Naive thymus-derived CD4-positive, alpha-beta T cell (primary cell): ENCODE measurements at regions not wholly inside any gene's neighbourhood (a gene's known extent, or its start where the extent isn't known, plus 50 kb on each side); places are given as distances from the start of the nearest gene placed in this dataset.

ENCODE experiments used
- ATAC-seq: fragments of 150-1000 bp; cut with Tn5 transposase; 2 replicates; pipeline ENCODE4 v1.10.0; 2021; ENCODE audit warnings: mild to moderate bottlenecking, moderate library complexity
- CTCF ChIA-PET: fragments of 350-600 bp; sonication (Branson Sonifier 250); formaldehyde crosslinking; loops from one replicate; lab custom pipeline; 2021; ENCODE audit warnings: antibody characterized with exemption; lab: Charles Lee
- POLR2A ChIA-PET: fragments of 350-600 bp; sonication (Branson Sonifier 250); formaldehyde crosslinking; loops from one replicate; lab custom pipeline; 2021; ENCODE audit warnings: antibody characterized with exemption, inconsistent platforms; lab: Charles Lee
- DNase-seq, 9 donors: peaks; one replicate each; pipeline versions ENCODE4 v3.0.0 to v3.0.0-alpha.2; 2020 to 2022; ENCODE audit warnings: mixed read lengths in 1 of 9
- H3K27ac ChIP-seq: one replicate; pipeline ENCODE4 v1.7.0; 2013; ENCODE audit warnings: mild to moderate bottlenecking, low read depth, low read length, moderate library complexity
- H3K27me3 ChIP-seq, 2 donors: one replicate each; pipeline ENCODE4 v1.7.0; 2013; ENCODE audit warnings: low read length in 2 of 2, mild to moderate bottlenecking in 2 of 2, moderate library complexity in 2 of 2; ENCODE audit not compliant: control insufficient read depth in 2 of 2, insufficient read depth in 2 of 2
- H3K36me3 ChIP-seq, 3 experiments: 1 replicate in 2 of 3; 2 replicates in 1 of 3; pipeline ENCODE4 v1.7.0; 2013; ENCODE audit warnings: low read length in 3 of 3, mild to moderate bottlenecking in 3 of 3, moderate library complexity in 1 of 3; ENCODE audit not compliant: insufficient read depth in 3 of 3, control insufficient read depth in 2 of 3
- H3K4me1 ChIP-seq, 2 donors: one replicate each; pipeline ENCODE4 v1.7.0; 2013; ENCODE audit warnings: low read length in 2 of 2, mild to moderate bottlenecking in 2 of 2, moderate library complexity in 1 of 2; ENCODE audit not compliant: control insufficient read depth in 2 of 2, insufficient read depth in 2 of 2
- H3K4me3 ChIP-seq: 2 replicates; pipeline ENCODE4 v1.7.0; 2013; ENCODE audit warnings: mild to moderate bottlenecking, low read length
- H3K9me3 ChIP-seq, 3 experiments: 1 replicate in 2 of 3; 2 replicates in 1 of 3; pipeline ENCODE4 v1.7.0; 2013; ENCODE audit warnings: low read length in 3 of 3; ENCODE audit not compliant: control insufficient read depth in 2 of 3
- H3K27ac Mint-ChIP-seq, 9 donors: one replicate each; pipeline ENCODE4 v1.8.0; 2020 to 2022; ENCODE audit warnings: mixed read lengths in 9 of 9, mild to moderate bottlenecking in 8 of 9, moderate library complexity in 5 of 9, inconsistent platforms in 2 of 9
- H3K27me3 Mint-ChIP-seq, 5 donors: one replicate each; pipeline ENCODE4 v1.8.0; 2021 to 2022; ENCODE audit warnings: mixed read lengths in 5 of 5, mild to moderate bottlenecking in 1 of 5
- H3K36me3 Mint-ChIP-seq, 5 donors: one replicate each; pipeline ENCODE4 v1.8.0; 2020 to 2022; ENCODE audit warnings: mixed read lengths in 5 of 5, mild to moderate bottlenecking in 3 of 5, inconsistent platforms in 1 of 5
- H3K4me1 Mint-ChIP-seq, 7 donors: one replicate each; pipeline ENCODE4 v1.8.0; 2020 to 2022; ENCODE audit warnings: mixed read lengths in 7 of 7, mild to moderate bottlenecking in 3 of 7, inconsistent platforms in 1 of 7
- H3K4me3 Mint-ChIP-seq, 10 donors: one replicate each; pipeline ENCODE4 v1.8.0; 2020 to 2022; ENCODE audit warnings: mild to moderate bottlenecking in 10 of 10, mixed read lengths in 10 of 10, moderate library complexity in 6 of 10, inconsistent platforms in 2 of 10
- H3K9me3 Mint-ChIP-seq, 11 donors: one replicate each; pipeline ENCODE4 v1.8.0; 2020 to 2022; ENCODE audit warnings: mixed read lengths in 11 of 11, mild to moderate bottlenecking in 4 of 11, inconsistent platforms in 1 of 11, moderate library complexity in 1 of 11
- intact Hi-C, 2 donors: fragments of 100-400 bp; cut with micrococcal nuclease; formaldehyde crosslinking; loops; one replicate each; pipeline ENCODE4 v1.15.1; 2023

- no peak for DNase-seq
- Mint-ChIP-seq H3K27me3 (peaks cover 0 to 21% (median 1%) of the 10 kb centered on the region in 5 donors), H3K27ac (no peak overlapping the region), H3K36me3 (no peaks in the 10 kb centered on the region), H3K4me1 (no peaks in the 10 kb centered on the region), H3K9me3 (peaks cover 0 to 4% (median 0%) of the 10 kb centered on the region in 11 donors), H3K4me3 (no peak overlapping the region)
- ATAC-seq: no peak
- ChIA-PET CTCF (no interaction called here), POLR2A (no interaction called here)
- no peak overlapping the region for H3K27ac ChIP-seq
- H3K4me3 ChIP-seq: no peak overlapping the region
- intact Hi-C loops: no loop called here
- H3K9me3 ChIP-seq: no peaks in the 10 kb centered on the region
- H3K4me1 ChIP-seq: no peaks in the 10 kb centered on the region
- H3K27me3 ChIP-seq: no peaks in the 10 kb centered on the region
- H3K36me3 ChIP-seq: no peaks in the 10 kb centered on the region
Measured at GRCh38 chr6:104473021-104473429, 386.7 kb downstream of the HACE1 start.

- CTCF ChIA-PET: no interaction called here
- H3K36me3 Mint-ChIP-seq: no peaks in the 10 kb centered on the region
- DNase-seq: no peak
- no peak overlapping the region for H3K27ac Mint-ChIP-seq
- no peak overlapping the region for H3K4me3 ChIP-seq
- H3K4me1 Mint-ChIP-seq: no peaks in the 10 kb centered on the region
- H3K9me3 ChIP-seq: no peaks in the 10 kb centered on the region
- no peaks in the 10 kb centered on the region for H3K4me1 ChIP-seq
- no peak overlapping the region for H3K4me3 Mint-ChIP-seq
- H3K27ac ChIP-seq: no peak overlapping the region
- H3K36me3 ChIP-seq: no peaks in the 10 kb centered on the region
- POLR2A ChIA-PET: no interaction called here
- peaks cover 0 to 16% (median 1%) of the 10 kb centered on the region in 5 donors for H3K27me3 Mint-ChIP-seq
- no peak for ATAC-seq
- intact Hi-C loops: no loop called here
- H3K9me3 Mint-ChIP-seq: peaks cover 0 to 4% (median 0%) of the 10 kb centered on the region in 11 donors
- no peaks in the 10 kb centered on the region for H3K27me3 ChIP-seq
Measured at GRCh38 chr6:104472021-104472901, 387.5 kb downstream of the HACE1 start.

GRCh38 chr6:104466306-104466705 is 393.4 kb downstream of the HACE1 start:
- Mint-ChIP-seq H3K36me3 (no peaks in the 10 kb centered on the region), H3K27me3 (peaks cover 0 to 3% (median 0%) of the 10 kb centered on the region in 5 donors), H3K4me1 (no peaks in the 10 kb centered on the region), H3K9me3 (peaks cover 0 to 3% (median 0%) of the 10 kb centered on the region in 11 donors), H3K4me3 (no peak overlapping the region), H3K27ac (no peak overlapping the region)
- POLR2A ChIA-PET: no interaction called here
- DNase-seq: no peak
- H3K27me3 ChIP-seq: no peaks in the 10 kb centered on the region
- intact Hi-C loops: no loop called here
- no peaks in the 10 kb centered on the region for H3K4me1 ChIP-seq
- H3K9me3 ChIP-seq: no peaks in the 10 kb centered on the region
- no peaks in the 10 kb centered on the region for H3K36me3 ChIP-seq
- CTCF ChIA-PET: no interaction called here
- no peak for ATAC-seq
- H3K4me3 ChIP-seq: no peak overlapping the region
- H3K27ac ChIP-seq: no peak overlapping the region

GRCh38 chr6:104462811-104463599 is 396.7 kb downstream of the HACE1 start:
- DNase-seq (no peak), ATAC-seq (no peak)
- POLR2A ChIA-PET: no interaction called here
- Histone ChIP-seq H3K36me3 (no peaks in the 10 kb centered on the region), H3K4me1 (no peaks in the 10 kb centered on the region), H3K9me3 (no peaks in the 10 kb centered on the region), H3K27me3 (no peaks in the 10 kb centered on the region), H3K4me3 (no peak overlapping the region), H3K27ac (no peak overlapping the region)
- intact Hi-C loops: no loop called here
- H3K27ac Mint-ChIP-seq: no peak overlapping the region
- no peak overlapping the region for H3K4me3 Mint-ChIP-seq
- no peaks in the 10 kb centered on the region for H3K4me1 Mint-ChIP-seq
- H3K36me3 Mint-ChIP-seq: no peaks in the 10 kb centered on the region
- H3K9me3 Mint-ChIP-seq: peaks cover 0 to 3% (median 0%) of the 10 kb centered on the region in 11 donors
- CTCF ChIA-PET: no interaction called here
- peaks cover 0 to 1% (median 0%) of the 10 kb centered on the region in 5 donors for H3K27me3 Mint-ChIP-seq

- POLR2A ChIA-PET: no interaction called here
- Mint-ChIP-seq H3K27ac (no peak overlapping the region), H3K36me3 (no peaks in the 10 kb centered on the region), H3K9me3 (peaks cover 0 to 3% (median 0%) of the 10 kb centered on the region in 11 donors), H3K27me3 (no peaks in the 10 kb centered on the region), H3K4me3 (no peak overlapping the region), H3K4me1 (no peaks in the 10 kb centered on the region)
- no peaks in the 10 kb centered on the region for H3K4me1 ChIP-seq
- no peaks in the 10 kb centered on the region for H3K27me3 ChIP-seq
- H3K9me3 ChIP-seq: no peaks in the 10 kb centered on the region
- CTCF ChIA-PET: no interaction called here
- no peak overlapping the region for H3K4me3 ChIP-seq
- intact Hi-C loops: no loop called here
- no peak for DNase-seq
- no peaks in the 10 kb centered on the region for H3K36me3 ChIP-seq
- H3K27ac ChIP-seq: no peak overlapping the region
- ATAC-seq: no peak
Measured at GRCh38 chr6:104460738-104461483, 398.8 kb downstream of the HACE1 start.

GRCh38 chr6:104459543-104459942 is 400.2 kb downstream of the HACE1 start:
- Histone ChIP-seq H3K4me1 (no peaks in the 10 kb centered on the region), H3K4me3 (no peak overlapping the region), H3K27ac (no peak overlapping the region), H3K9me3 (no peaks in the 10 kb centered on the region), H3K27me3 (no peaks in the 10 kb centered on the region), H3K36me3 (no peaks in the 10 kb centered on the region)
- no peaks in the 10 kb centered on the region for H3K27me3 Mint-ChIP-seq
- H3K36me3 Mint-ChIP-seq: no peaks in the 10 kb centered on the region
- no peaks in the 10 kb centered on the region for H3K4me1 Mint-ChIP-seq
- H3K9me3 Mint-ChIP-seq: peaks cover 0 to 2% (median 0%) of the 10 kb centered on the region in 11 donors
- no peak overlapping the region for H3K27ac Mint-ChIP-seq
- POLR2A ChIA-PET: no interaction called here
- ATAC-seq: no peak
- intact Hi-C loops: no loop called here
- CTCF ChIA-PET: no interaction called here
- no peak for DNase-seq
- no peak overlapping the region for H3K4me3 Mint-ChIP-seq
